ENCODE measurements at regions not wholly inside any gene's neighbourhood (a gene's known extent, or its start where the extent isn't known, plus 50 kb on each side); places are given as distances from the start of the nearest gene placed in this dataset.
"Not testable (repeated sequence)": the region's sequence is repeated elsewhere in the genome, so short reads cannot be mapped to it uniquely, and the experiment has no call there.

- H3K4me3 ChIP-seq (ENCODE audit: low read length): no peak overlapping the region
- peak; percentile 3 for DNase-seq (ENCODE audit: low read depth)
- TF ChIP-seq CTCF (conservative IDR thresholded peaks at IDR 0.05; ENCODE audit: low read length): no peak
These were observed 526.5 kb upstream of the NUDT12 start for GRCh38 chr5:104088876-104089778.

GRCh38 chr5:104084896-104085295 is 522.3 kb upstream of the NUDT12 start:
- no peak for DNase-seq (ENCODE audit: low read depth)
- H3K4me3 ChIP-seq (ENCODE audit: low read length): no peak overlapping the region
- TF ChIP-seq CTCF (conservative IDR thresholded peaks at IDR 0.05; ENCODE audit: low read length): no peak

GRCh38 chr5:104082754-104083153 is 520.2 kb upstream of the NUDT12 start:
- no peak for TF ChIP-seq CTCF (conservative IDR thresholded peaks at IDR 0.05; ENCODE audit: low read length)
- H3K4me3 ChIP-seq (ENCODE audit: low read length): no peak overlapping the region
- no peak for DNase-seq (ENCODE audit: low read depth)

- TF ChIP-seq CTCF (conservative IDR thresholded peaks at IDR 0.05; ENCODE audit: low read length): no peak
- no peak for DNase-seq (ENCODE audit: low read depth)
These were observed 518.6 kb upstream of the NUDT12 start for GRCh38 chr5:104081232-104081631.

GRCh38 chr5:104080646-104081175 is 518.1 kb upstream of the NUDT12 start:
- H3K4me3 ChIP-seq (ENCODE audit: low read length): no peak overlapping the region
- no peak for TF ChIP-seq CTCF (conservative IDR thresholded peaks at IDR 0.05; ENCODE audit: low read length)
- DNase-seq (ENCODE audit: low read depth): no peak

More at GRCh38 chr5:104081232-104081631, 518.6 kb upstream of the NUDT12 start:
- no peak overlapping the region for H3K4me3 ChIP-seq (ENCODE audit: low read length)

GRCh38 chr5:104079861-104080645 is 517.5 kb upstream of the NUDT12 start:
- DNase-seq (ENCODE audit: low read depth); H3K4me3 ChIP-seq (ENCODE audit: low read length): not testable (repeated sequence)

- DNase-seq (ENCODE audit: low read depth): no peak
- no peak overlapping the region for H3K4me3 ChIP-seq (ENCODE audit: low read length)
- TF ChIP-seq CTCF (conservative IDR thresholded peaks at IDR 0.05; ENCODE audit: low read length): no peak
These were observed 509.3 kb upstream of the NUDT12 start for GRCh38 chr5:104071887-104072286.
